H1 (cell line): ENCODE measurements at regions not wholly inside any gene's neighbourhood (a gene's known extent, or its start where the extent isn't known, plus 50 kb on each side); places are given as distances from the start of the nearest gene placed in this dataset.

ENCODE experiments used
- EGR1 ChIP-seq: IDR thresholded peaks from 2 replicates; pipeline ENCODE4 v1.6.1; 2011; ENCODE audit warnings: low read depth, low read length, borderline replicate concordance
- GTF2F1 ChIP-seq: IDR thresholded peaks from 2 replicates; pipeline ENCODE4 v1.6.1; 2012; ENCODE audit warnings: low read depth, low read length, improper control_type of control experiment, borderline replicate concordance
- YY1 ChIP-seq: IDR thresholded peaks from 2 replicates; pipeline ENCODE4 v1.6.1; 2011; ENCODE audit warnings: low read depth, mild to moderate bottlenecking, low read length
- TF ChIP-seq, protein P1 (sequence below): IDR thresholded peaks from 2 replicates; pipeline ENCODE4 v1.6.1; 2012; ENCODE audit warnings: low read length, inconsistent platforms

DNA sequence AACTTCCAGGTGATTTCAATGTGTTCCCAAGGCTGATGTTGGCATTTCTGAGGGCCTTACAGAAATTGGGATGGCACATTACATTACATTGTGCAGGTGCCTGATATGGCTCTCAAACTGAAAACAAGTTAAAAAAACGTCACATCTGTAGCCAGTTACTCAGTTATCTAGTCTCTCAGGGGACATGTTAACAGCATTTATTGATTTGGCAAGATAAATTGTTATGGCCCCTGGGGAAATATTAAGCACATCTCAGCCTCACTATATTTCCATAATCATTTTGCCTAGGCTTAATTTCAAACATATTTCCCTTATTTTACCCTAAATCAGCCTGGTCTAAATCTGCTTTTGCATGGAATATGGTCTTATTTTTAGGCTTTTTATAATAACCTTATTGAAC is 290.0 kb downstream of the IL15 start (continued):
- TF ChIP-seq, protein P1, sequence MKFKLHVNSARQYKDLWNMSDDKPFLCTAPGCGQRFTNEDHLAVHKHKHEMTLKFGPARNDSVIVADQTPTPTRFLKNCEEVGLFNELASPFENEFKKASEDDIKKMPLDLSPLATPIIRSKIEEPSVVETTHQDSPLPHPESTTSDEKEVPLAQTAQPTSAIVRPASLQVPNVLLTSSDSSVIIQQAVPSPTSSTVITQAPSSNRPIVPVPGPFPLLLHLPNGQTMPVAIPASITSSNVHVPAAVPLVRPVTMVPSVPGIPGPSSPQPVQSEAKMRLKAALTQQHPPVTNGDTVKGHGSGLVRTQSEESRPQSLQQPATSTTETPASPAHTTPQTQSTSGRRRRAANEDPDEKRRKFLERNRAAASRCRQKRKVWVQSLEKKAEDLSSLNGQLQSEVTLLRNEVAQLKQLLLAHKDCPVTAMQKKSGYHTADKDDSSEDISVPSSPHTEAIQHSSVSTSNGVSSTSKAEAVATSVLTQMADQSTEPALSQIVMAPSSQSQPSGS, result no peak
- no peak for TF ChIP-seq YY1
- TF ChIP-seq GTF2F1, result no peak
- no peak for TF ChIP-seq EGR1
